ENCODE measurements at regions not wholly inside any gene's neighbourhood (a gene's known extent, or its start where the extent isn't known, plus 50 kb on each side); places are given as distances from the start of the nearest gene placed in this dataset.

DNA sequence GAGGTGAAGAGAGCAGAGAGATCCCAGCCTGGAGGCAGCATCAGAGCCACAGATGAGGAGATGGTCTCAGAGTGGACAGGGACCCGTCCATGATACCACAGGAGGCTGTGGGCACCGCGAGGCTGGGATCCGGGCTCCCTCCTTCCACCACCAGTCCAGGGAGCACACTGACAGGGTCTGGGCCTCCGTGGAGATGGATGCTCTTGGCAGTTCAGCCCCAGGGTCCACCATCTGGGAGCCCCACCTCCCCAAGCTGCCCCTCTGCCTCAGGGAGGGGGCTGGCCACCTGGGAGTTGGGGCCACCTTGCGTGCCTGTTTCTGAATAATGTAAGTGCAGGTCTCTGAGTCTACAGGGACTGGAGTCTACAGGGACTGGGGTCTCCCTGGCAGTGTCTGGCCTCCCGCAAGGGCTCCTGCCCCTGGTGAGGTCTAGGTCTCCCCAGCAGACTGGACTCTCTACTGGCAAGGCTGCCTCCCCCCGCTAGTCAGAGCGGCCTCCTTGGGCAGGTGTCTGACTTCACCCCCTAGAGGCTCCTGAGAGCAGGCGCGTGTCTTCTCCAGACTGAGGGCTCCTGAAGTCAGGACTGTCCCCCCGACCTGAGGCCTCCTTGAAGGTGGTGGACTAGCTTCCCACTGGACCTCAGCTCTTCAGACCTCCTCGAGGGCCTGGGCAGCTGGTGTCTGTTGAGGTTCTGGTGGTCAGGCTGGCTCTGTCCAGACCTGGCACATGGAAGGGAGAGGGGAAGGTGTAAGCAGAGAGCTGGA is 218.5 kb downstream of the PTPRU start:
- no peak for DNase-seq (ENCODE audit: insufficient read length, low spot score)
- no peak for FAIRE-seq

DNA sequence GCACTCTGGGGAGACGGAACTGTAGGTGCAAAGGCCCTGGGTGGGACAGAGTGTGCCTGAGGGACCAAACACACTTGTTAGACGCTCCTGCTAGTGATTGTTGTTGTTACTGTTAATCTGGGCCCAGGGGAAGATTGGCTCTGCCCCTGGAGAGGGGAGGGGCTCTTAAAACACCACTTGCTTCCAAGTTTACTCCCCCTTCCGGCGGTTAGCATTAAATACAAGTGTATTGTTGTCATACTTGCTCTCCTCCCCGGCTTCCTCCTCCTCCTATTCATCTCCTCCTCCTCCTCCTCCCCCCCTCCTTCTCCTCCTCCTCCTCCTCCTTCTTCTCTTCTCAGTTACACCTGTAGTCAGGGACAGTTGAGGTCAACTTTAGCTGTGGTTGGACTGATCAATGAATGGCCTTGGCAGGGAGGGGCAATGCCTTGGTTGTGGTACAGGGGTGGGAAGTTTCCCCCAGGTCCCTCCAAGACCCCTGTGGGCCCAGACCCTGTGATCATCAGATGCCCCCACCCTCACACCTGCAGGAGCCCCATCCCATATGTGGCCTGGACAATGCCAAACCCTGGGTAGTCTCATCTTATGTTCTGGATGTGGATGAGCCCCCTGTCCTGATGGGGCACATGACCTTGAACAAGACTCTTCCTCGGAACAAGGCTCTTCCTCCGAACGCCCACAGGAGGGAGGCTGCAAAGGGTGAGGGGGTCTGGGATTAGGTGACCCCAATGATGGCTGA is 217.3 kb downstream of the PTPRU start:
- FAIRE-seq: no peak
- peak; percentile 34 for DNase-seq (ENCODE audit: insufficient read length, low spot score)

DNA sequence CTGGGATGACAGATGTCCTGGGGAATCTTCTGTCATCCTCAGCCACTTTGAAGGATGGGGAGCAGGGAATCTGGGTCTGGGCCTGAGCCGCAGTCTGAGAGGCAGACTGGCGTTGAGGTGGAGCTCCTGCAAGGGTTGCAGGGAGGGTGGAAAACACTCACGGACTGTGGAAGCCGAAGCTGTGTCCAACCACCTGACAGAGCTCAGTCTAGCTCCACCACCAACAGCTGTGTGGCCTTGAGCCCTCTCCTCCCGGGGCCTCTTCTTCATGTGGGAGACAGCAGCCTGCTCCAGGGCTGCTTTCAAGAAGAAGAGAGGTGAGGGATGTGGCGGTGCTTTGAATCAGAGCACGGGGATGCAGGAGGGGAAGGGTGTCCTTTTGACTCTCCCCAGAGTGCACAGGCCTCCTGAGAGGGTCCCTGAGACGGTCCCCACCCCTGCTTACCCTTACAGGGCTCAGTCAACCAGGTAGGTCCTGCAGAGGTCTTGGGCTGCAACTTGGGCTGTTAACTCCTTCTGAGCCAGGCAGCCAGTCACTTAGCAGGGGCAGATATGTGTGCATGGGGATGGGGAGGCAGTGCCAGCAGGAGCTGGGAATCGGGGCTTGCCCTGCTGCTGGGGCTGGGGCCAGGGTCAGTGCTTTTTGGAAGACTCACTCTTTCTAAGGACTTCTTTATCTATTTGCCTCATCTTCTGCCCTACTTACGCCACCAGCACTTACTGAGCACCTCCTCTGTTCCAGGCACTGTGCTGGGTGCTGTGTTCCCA is 216.3 kb downstream of the PTPRU start:
- no peak for FAIRE-seq
- DNase-seq (ENCODE audit: insufficient read length, low spot score): no peak

DNA sequence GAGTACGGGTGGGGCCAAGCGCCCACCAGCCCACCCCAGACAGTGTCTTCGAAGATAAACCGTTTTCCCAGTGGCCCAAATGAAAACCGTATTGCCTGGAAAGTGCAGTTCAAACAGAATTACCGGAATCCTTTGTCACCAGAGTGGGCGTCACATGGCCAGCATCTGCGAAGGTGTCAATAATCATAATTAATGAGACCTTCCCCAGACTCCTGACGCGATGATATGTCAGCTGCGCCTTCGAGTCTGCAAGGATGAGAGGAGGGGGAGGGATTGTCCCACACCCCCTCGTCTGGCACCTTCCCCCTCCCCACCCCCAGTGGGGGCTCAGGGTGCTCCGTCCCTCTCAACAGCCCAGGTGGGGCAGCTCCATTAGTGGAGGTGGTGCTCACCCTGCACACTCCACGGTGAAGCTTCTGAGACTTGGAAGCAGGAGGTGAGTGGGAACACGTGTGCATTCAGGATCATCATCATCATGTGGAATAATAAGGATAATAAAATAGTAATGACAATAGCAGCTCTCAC is 215.1 kb downstream of the PTPRU start:
- no peak for DNase-seq (ENCODE audit: insufficient read length, low spot score)

DNA sequence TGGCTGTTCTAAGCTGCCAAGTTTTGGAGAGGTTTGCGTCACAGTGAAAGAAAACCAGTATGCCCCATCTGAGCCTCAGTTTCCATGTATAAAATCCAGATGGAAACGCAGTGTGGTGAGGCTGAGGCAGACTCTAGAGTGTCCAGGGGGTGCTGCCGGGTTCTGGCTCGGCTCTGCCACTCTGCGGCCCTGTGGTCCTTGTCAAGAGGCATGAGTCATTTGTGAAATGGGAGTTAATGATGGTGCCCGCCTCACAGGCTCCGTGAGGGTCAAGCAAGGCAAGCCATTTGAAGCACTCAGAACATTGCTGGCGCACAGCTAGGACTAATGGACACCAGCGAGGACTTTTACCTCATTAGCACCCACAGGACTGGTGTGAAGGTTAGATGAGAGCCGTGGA is 214.3 kb downstream of the PTPRU start:
- DNase-seq (ENCODE audit: insufficient read length, low spot score) (no peak), FAIRE-seq (no peak)

More for the DNA sequence above, 215.1 kb downstream of the PTPRU start:
- FAIRE-seq: no peak

DNA sequence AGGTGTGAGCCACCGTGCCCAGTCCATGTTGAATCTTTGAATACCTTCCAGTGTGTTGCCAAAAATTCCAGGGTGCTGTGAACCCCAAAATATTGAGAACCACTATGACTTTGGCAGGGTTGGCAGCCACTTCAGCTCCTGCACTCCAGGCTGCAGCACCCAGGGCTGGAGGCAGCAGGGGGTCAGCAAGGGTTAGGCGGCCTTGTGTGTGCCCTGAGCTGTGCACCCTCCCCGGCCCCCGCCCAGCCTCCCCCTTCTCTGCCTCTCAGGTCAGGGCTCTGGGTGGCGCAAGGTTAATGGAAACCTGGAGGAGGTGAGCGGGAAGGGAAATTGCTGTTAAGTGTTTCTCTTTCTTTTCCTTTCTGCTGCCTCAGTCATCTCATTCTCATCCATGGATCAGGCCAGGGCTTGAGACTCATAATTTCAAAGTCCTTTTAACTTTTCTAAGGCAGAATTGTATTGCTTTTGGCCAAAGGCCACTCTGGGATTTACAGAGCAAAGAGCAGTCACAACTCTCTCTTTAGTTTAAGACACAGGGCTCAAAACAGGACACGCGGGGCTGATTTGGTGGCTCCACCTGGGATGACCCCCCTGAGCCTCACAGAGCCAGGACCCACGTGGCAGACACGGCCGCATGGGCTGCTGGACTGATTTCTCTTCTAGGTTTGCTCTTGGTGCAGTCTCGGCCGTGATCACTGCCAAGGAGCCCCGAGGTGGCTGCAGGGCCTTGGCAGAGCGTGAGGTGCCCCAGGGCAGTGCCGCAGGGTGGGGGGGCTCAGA is 212.3 kb downstream of the PTPRU start:
- FAIRE-seq (no peak), DNase-seq (ENCODE audit: insufficient read length, low spot score) (no peak)

DNA sequence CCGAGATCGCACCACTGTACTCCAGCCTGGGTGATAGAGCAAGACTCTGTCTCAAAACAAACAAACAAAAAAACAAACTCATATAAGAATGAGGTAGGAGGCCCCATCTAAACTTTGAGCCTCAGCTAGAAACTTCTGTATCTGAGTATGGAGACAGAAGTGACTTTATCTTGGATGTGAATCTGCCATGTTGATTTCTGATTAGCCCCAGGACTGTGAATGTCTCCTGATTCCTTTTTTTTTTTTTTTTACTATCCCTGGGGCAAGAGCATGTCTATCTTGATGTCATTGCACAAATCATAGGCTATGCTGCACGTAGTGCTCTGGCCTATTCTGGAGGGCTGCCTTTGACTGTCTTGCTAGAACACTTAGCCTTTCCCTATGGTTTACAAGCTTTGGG is 211.0 kb downstream of the PTPRU start:
- DNase-seq (ENCODE audit: insufficient read length, low spot score): no peak
- FAIRE-seq: no peak

DNA sequence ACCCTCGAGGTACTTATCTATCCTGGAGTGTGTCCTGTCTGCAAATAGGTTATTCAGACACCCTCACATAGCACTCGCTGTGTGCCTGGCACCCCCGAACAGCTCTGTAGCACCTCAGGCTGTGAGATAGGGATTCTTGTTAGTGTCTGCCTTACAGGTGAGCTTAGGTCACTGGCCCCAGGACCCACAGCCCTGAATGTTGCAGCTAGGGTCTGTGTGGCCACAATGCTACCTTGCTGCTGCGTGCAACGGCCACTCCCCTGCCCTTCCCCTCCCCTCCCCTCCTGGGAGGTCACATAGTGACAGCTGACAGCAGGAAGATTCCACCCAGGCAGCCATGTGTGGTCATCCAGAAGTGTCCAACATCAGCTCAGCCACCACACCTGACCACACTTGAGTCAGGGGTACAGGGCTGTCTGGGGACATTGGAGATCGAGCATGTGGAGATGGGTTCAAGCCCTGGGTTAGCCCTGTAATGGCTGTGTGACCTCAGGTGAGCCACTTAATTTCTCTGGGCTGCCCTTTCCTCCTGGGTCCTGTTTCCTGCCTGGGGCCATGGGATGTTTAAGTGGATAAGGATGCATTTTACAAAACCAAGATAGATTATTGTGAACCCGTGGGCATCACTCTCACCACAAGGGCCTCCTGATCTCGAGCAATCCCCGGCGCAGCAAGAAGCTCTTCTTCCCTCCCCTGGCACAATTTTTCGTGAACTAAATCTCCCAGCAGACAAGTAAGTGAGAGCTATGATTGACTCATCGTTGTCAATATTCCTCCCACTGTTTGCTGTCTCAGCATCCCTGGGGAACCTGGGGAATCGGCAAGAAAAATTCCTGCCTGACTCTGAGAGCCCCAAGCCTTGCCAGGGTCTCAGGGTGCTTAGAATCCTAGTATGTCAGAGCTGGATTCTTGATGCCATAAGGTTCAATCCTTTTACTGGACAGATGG is 208.7 kb downstream of the PTPRU start:
- FAIRE-seq (no peak), DNase-seq (ENCODE audit: insufficient read length, low spot score) (no peak)

DNA sequence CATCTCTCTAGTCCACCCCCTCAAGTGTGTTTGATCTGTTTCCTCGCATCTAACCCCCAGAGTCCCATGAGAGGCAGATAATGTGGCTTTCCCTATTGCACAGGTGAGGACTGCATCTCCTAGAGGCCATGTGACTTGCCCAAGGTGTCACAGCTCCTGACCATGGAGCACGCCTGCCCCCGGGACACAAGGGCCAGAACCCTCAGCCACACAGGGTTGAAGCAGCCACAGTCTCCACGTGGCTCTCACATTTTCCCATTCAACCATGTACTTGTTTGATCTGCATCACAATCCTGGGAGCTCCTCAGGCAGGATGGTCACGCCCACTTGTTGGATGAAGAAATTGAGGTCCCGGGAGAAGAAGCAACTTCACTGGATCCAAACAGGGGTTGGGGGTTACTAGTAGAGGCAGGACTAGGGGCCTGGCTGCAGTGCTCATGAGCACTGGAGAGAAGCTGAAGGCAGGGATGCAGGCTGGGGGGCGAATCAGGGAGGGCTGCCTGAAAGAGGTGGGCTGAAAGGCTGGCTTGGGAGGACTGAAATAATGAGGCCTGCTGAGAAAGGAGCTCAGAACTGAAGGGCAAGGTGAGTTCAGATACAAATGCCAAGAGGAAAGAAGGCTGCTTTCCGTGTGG is 207.9 kb downstream of the PTPRU start:
- FAIRE-seq (no peak), DNase-seq (ENCODE audit: insufficient read length, low spot score) (no peak)

DNA sequence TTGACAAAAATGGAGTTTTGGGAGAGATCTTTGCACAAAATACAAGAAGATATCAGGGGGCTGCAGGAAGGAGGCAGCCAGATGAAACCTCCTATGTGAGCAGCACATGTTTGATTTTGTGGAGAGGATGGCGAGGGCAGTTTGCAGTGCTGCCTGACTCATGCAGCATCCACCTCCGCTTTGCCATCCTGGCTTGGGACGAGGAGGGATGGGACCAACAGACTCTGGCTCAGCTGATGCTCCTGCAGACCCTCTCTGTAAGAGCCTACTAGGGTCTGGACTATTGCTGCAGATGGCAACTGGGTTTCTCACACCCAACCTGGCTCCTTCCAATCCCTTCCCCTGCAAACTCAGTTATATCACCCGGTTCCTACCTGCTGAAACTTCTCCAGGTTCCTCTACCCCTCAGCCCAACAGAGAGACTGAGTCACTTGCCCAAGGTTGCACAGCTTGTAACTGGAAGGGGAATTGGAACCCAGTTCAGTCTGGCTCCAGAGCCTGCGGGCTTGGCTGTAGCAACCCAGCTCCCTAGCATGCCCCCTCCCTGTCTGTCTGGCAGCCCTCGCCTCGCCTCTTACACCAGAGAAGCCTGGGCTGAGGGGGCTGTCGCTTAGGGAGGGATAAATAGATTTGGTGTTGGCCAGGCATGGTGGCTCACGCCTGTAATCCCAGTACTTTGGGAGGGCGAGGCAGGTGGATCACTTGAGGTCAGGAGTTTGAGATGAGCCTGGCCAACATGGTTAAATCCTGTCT is 205.8 kb downstream of the PTPRU start:
- FAIRE-seq: no peak
- no peak for DNase-seq (ENCODE audit: insufficient read length, low spot score)

DNA sequence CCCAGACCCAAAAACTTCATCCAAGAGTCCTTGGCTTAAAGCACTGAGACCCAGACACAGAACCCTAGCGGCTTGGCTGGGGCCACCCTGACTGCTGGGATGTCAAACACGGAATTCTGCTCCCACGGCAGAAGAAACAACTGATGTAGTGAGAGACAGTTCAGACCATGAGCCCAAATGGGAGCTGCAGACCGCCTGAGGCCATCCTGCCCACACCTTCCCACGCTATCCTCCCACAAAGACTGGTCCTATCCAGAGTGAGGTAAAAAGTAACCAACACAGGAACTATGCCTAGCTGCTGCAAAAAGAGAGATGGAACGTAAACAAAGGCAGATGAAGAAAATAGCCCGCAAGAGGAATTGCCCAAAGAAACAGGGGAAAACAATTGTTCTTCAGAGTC is 203.3 kb downstream of the PTPRU start:
- FAIRE-seq: no peak
- no peak for DNase-seq (ENCODE audit: insufficient read length, low spot score)

DNA sequence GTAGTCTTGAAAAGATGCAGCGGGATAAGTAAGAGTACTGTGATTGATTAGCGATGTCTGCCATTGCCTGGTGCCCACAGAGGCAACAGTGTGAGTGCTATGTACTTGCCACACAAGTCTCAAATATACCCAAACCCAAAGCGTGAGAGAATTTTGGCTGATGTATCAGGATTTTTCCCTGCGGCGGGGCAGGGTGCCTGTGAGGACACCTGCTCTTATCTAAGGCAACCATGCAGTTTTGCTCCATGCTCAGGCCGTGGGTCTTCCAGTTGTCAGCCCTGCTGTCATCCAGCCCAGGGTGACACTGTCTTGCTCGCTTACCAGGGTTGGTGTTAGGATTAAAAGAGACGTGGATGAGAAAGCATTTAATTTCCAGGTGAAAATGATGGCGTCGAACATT is 202.7 kb downstream of the PTPRU start:
- DNase-seq (ENCODE audit: insufficient read length, low spot score) (no peak), FAIRE-seq (no peak)

DNA sequence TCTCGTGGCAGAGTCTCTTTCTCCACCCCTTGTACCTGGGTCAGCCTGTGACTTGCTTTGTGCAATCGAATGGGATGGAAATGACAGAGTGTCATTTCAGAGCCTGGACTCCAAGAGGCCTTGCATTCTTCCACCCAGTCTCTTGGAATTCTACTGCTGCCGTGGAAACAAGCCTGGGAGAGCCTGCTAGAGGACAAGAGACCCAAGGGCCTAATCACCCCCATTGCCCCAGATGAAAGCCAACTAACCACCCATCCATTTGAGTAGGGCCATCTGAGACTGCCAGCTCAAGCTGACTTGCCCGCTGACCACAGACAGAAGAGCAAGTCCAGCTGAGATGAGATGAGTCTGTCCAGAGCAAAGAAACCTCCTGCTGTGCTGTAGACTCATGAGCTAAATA is 201.6 kb downstream of the PTPRU start:
- no peak for DNase-seq (ENCODE audit: insufficient read length, low spot score)
- no peak for FAIRE-seq

DNA sequence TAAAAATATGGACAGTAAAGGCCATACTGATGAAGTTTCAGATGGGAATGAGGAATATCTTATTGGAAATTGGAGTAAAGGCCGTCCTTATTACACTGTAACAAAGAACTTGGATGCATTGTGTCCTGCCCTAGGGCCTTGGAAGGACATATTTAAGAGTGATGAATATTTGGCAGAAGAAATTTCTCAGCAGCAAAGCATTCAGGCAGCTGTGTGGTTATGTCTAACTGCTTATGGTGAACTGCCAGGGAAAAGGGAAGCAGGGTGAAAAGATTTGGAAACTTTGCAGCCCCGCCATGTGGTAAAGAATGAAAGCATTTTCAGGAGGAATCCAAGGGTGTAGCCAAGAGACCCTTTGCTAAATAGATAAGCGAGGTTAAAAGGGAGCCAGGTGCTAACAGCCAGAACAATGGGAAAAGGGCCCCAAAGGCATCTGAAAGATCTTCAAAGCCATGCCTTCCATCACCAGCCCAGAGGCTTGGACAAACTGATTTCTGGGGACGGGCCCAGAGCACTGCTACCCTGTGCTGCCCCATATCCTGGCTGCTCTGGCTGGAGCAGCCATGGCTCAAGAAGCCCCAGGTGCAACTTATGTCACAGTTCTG is 200.0 kb downstream of the PTPRU start:
- FAIRE-seq: no peak

DNA sequence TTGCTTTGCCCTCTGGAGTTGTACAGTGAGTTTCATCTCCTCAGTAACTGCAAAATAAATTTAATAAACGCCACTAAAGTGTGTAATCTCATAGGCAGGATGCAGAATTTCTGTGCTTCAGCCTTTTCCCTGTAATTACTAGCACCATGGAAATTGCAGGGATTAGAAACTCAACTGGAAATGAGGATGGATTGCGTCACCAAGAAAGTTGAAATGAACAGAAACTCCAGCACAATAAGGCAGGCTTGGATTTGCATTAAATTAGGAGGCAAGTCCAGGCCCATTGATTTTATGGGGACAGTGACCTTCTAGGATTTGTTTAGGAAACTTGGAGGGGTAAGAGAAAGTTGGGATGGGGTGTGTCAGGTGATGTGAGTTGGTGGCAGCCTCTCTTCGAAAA is 197.5 kb downstream of the PTPRU start:
- no peak for DNase-seq (ENCODE audit: insufficient read length, low spot score)
- no peak for FAIRE-seq

More for the DNA sequence above, 200.0 kb downstream of the PTPRU start:
- no peak for DNase-seq (ENCODE audit: insufficient read length, low spot score)

DNA sequence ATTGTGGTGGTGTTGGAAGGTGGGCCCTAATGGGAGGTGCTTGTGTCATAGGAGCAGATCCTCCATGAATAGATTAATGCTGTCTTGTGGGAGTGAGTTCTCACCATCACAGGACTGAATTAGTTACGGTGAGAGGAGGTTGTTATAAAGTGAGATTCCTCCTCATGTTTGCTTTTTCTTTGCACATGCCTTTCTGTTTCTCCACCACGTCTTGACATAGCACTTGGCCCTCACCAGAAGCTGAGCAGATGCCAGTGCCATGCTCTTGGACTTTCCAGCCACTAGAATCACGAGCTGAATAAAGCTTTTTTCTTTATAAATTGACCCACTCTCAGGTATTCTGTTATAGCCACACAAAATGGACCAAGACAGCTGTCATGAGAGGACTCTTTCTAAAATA is 194.8 kb downstream of the PTPRU start:
- no peak for FAIRE-seq
- DNase-seq (ENCODE audit: insufficient read length, low spot score): no peak

DNA sequence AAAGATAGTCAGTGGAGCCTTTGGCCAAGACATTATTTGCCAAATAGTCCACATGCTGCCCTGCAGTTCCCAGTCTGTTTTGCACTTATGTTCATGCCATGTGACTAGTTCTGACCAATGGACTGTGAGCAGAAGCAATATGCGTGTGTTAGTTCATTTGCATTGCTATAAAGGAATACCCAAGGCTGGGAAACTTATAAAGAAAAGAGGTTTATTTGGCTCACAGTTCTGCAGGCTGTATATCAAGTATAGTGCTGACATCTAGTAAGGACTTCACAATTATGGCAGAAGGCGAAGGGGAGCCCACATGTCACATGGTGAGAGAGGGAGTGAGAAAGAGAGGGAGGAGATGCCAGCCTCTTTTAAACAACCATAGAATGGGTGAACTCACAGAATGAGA is 193.3 kb downstream of the PTPRU start:
- DNase-seq (ENCODE audit: insufficient read length, low spot score): no peak
- FAIRE-seq: no peak

DNA sequence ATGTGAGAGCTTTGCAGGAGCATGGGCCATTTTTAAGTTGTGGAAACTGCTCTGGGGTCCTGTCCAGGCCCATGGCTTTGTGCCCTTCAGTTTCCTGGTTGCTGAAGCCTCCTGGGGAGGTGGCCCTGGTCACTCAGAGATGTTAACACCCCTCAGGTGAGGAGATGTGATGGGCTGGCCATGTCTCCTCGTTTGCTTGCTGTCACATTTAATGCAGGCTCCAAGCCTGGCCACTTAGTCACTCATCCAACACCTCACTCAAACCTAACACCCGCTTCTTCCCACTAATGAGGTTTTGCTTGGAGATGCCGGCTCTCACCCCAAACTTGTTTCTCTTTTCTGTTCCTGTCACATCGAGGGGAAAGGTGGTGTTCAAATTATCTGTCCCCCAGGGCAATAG is 192.7 kb downstream of the PTPRU start:
- DNase-seq (ENCODE audit: insufficient read length, low spot score) (no peak), FAIRE-seq (no peak)
